DMS153 treated with DMSO at 0.1 percent for 48 hours (cell line): ENCODE measurements at regions not wholly inside any gene's neighbourhood (a gene's known extent, or its start where the extent isn't known, plus 50 kb on each side); places are given as distances from the start of the nearest gene placed in this dataset.

Source experiments
- DNase-seq: peaks from one replicate; lab custom pipeline; 2025; ENCODE audit not compliant: unreplicated experiment; lab: John Stamatoyannopoulos, UW

- no peak for DNase-seq
Observed at GRCh38 chr14:101495827-101496775, 65.2 kb upstream of the DIO3 start.

DNA sequence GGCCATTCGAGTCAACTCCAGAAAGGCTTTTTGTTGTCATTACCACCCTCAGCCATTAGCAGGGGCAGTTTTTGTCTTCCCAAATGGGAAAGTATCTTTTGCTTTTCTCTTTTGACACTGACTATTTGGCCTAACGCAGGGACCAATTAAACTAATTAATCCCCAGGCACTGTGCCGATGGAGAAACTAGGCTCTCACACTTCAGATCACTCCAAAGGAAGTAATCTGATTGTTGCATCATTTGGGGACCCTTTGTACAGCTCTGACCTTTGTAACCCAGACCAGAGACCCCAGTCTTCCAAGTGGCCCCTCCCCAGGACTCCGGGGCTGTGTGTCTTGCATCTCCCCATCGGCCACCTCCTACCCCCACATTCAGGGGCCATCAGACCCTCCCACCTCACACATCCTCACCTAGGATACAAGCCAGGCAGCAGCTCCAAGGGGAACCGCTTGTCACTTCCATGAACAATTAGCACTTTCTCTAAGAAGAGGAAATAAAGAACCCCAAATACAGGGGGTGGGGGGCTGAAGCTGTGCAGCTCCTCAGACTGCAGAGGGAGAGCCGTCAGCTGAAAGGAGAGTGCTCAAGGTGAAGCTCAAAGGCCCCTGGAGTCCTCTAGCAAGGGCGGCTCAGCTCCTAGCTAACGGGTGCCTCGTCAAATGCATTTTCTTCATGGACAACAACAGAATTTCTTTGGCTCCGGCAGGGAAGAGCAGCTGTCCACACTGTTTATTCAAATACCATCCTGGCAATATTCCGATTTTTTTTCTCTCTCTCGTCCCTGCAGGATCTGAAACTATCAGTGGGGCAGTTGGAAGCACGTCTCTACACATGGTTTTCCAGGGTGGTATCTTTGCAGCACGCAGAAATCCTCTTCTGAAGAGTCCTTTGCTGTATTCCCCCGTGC is 64.3 kb upstream of the DIO3 start:
- no peak for DNase-seq

GRCh38 chr14:101497684-101498525 is 63.4 kb upstream of the DIO3 start:
- DNase-seq, result no peak

DNA sequence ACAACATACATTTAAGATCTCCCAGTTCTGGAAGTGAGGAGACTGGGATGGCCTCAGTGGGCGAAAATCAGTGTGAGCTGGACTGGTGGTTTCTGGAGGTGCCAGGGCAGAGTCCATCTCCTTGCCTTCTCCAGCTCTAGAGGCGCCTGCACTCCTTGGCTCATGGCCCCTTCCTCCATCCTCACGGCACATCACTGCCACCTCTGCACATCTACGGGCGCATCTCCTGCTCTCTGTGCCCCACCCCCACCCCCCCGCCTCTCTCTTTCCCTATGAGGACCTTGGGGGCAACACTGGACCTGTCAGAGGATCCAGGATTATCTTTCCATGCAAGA is 62.8 kb upstream of the DIO3 start:
- no peak for DNase-seq

GRCh38 chr14:101499080-101499479 is 62.2 kb upstream of the DIO3 start:
- DNase-seq, result no peak

- no peak for DNase-seq
Observed at GRCh38 chr14:101499513-101499912, 61.8 kb upstream of the DIO3 start.

DNA sequence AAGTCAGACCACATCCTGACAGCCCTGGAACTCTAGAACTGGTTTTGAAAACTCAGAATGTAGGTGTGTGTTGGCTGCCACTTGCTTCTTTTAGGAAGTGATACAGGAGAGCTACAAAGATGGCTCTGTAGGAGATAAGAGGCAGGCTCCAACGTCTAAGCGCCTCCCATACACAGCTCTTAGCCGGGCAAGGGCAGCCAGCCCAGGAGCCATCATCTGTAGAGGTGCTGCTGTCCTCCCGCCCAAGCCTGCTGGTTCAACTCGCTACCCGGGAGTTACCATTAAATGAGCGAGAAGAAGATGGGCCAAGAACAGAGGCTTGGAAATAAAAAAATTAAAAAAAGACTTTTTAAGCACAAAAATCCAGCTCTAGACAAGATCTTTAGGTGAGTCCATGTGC is 61.2 kb upstream of the DIO3 start:
- no peak for DNase-seq

DNA sequence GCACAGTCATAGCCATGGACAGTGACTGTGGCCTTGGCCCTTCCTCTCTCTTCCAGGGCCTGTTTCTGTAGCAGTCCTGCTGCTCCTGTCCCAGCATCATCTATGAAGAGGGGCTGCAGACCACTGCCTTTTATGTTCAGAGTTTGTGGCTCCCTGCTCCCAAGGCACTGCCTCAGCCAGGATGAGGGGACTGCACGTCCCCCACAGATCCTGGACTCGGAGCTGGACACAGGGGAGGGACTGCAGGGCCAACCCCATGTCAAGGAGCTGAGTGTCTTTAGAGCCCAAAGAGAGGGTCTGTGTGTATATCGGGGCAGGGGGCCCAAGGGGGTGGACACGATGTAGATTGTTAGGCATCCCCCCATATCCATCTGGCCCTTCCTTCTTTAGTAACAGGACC is 60.6 kb upstream of the DIO3 start:
- no peak for DNase-seq

GRCh38 chr14:101501341-101501740 is 60.0 kb upstream of the DIO3 start:
- no peak for DNase-seq

- DNase-seq, result no peak
Observed at GRCh38 chr14:101501858-101502615, 59.3 kb upstream of the DIO3 start.

DNA sequence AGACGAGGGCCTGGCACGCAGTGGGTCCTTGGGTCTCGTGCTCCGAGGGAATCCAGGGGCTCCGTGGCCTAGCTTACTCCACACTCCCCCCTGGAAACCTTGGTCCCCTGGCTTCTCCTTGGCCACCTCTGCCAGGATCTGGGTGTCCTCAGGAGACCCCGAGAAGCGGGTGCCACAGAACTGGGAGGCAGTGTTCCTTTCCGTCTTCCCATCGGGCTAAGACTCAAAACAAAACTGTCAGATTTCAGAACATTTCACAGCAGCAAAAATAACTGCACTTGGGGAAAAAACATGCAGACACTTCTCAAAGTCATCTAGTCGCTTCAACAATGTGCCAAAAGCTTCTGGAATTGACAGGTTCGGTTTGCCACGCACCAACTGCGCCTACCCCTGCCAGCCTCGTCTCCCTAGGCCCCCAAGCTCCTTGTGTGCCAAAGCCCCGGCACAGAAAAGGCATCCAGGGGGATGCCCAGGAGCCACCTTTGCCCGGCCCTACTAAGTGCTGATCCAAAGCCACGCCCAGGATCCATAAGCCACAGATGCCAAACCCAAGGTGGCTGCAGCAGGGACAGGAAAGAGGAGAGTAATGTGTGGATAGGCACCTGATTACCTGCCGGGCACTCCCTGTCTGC is 58.4 kb upstream of the DIO3 start:
- DNase-seq, result no peak

DNA sequence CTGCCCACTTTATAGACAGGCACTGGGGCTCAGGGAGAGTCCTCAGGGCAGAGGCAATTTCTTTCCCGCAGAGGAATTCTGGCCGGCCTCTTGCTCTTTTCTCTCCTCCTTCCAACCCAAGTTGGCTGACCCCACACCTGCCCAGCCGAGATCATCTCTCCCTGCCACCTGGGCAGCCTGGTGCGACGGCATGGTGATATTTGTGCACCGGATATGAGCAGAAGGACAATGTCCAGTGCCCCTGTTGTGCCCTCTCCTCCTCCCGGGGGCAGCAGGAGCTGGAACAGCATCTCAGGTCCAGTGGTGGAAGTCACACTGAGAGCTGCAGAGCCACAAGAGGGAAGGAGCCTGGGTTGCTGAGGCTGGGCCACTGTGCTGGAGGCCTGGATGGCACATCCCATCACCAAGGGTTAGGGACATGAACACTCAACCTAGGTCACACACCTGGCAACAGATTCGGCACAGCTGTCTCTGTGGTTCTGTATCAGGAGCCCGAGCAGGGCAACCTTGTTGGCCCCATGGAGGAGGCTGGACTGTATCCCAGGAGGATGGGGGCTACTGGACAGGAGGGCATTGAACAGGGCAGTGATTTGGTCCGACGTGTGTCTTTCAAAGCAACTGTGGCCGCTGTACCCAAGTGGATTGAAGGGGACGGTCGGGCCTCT is 57.7 kb upstream of the DIO3 start:
- no peak for DNase-seq

DNA sequence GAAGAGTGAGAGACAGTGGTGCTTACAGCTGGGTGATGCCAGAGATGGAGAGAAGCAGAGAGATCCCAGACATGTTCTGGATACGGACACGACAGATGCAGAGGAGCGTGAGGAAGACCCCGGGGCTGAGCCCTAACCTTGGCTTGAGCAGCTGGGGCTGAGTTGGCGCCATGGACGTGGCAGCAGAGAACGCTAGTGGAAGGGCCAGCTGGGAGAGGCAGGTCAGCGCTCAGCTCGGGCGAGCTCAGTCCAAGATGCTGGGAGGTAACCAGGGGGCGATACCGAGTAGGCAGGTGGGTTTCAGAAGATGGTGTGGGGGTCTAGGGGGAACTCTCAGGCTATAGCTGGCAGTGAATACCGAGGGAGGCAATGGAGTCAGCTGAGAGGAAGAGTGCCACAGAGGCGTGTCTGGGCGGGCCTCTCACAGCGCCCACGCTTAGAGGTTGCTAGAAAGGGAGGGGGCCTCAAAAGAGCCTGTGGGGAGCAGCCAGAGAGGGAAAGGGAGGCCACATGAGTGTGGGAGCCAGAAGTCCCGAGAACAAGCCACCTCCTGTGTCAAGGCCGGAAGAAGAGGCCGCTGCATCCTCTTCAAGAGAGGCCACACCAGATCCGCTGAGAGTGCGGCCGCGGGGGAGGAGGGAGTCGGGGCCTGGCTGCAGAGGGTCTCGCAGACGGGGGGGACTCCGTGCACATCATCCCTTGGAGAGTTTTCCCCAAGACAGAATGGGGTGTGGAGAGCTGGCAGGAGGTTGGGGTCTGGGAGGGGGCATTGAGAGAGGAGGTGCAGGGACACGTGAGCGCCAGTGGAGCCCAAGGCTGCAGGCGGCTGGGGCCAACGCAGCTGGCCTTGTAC is 57.0 kb upstream of the DIO3 start:
- no peak for DNase-seq

- no peak for DNase-seq
Observed at GRCh38 chr14:101505236-101505970, 55.9 kb upstream of the DIO3 start.

- no peak for DNase-seq
Observed at GRCh38 chr14:101506211-101506925, 54.9 kb upstream of the DIO3 start.

DNA sequence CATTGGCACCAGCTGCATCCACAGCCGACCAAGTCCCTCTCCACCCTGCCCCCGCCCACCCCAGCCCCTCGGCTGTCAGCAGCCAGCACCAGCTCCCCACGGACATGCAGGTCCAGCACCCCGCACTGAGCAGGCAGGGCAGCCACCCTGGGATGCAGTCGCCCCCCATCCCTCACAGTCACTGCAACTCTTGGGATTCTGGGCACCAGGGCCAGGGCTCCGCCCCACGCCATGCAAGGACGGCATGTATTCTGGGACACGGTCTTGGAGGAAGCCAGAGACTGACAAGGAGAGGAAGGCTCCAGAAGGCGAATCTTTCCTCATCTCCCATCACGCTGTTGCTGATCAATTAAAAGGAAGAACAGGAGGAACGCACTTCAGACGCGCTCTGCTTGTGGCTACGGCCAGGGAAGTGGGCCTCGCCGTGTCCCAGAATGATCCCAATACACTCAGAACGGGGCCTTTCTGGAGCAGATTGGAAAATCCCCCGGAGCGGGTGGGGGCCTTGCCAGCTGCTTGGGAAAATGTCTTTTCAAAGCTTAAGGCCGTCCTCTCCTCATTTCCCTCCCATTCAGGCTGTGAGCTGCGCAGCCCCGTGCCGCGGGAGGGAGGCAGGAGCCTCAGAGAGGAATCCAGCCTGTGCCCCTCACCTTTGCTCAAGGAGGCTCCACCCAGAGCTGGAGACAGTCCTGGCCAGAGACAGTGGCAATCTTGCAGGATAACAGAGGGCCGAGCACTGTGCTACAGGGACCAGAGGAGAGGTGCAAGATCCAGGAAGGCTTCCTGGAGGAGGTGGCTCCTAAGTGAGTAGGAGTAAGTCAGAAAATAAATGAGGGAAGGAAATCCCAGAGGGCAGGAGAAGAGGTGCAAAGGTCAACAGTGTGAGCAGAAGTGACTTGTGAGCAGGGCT is 54.1 kb upstream of the DIO3 start:
- no peak for DNase-seq
